Ishikawa (cell line): ENCODE measurements at regions not wholly inside any gene's neighbourhood (a gene's known extent, or its start where the extent isn't known, plus 50 kb on each side); places are given as distances from the start of the nearest gene placed in this dataset.

ENCODE experiments used
- CEBPB ChIP-seq: IDR thresholded peaks from 2 replicates; pipeline ENCODE4 v1.6.1; 2012
- CREB1 ChIP-seq: IDR thresholded peaks from 2 replicates; pipeline ENCODE4 v1.6.1; 2012; ENCODE audit warnings: low read depth
- EGR1 ChIP-seq: IDR thresholded peaks from 2 replicates; pipeline ENCODE4 v1.6.1; 2012
- EP300 ChIP-seq: IDR thresholded peaks from 2 replicates; pipeline ENCODE4 v1.6.1; 2012; ENCODE audit warnings: borderline replicate concordance
- FOXM1 ChIP-seq: IDR thresholded peaks from 2 replicates; pipeline ENCODE4 v1.6.1; 2012; ENCODE audit warnings: low read depth, borderline replicate concordance
- MAX ChIP-seq: IDR thresholded peaks from 2 replicates; pipeline ENCODE4 v1.6.1; 2012
- NFIC ChIP-seq: IDR thresholded peaks from 2 replicates; pipeline ENCODE4 v1.6.1; 2012
- RAD21 ChIP-seq: IDR thresholded peaks from 2 replicates; pipeline ENCODE4 v1.6.1; 2012; ENCODE audit warnings: low read depth
- REST ChIP-seq: IDR thresholded peaks from 2 replicates; pipeline ENCODE4 v1.6.1; 2012; ENCODE audit warnings: low read depth, mild to moderate bottlenecking
- TAF1 ChIP-seq: IDR thresholded peaks from 2 replicates; pipeline ENCODE4 v1.6.1; 2012; ENCODE audit warnings: low read depth, mild to moderate bottlenecking
- TCF12 ChIP-seq: IDR thresholded peaks from 2 replicates; pipeline ENCODE4 v1.6.1; 2012; ENCODE audit warnings: low read depth
- TEAD4 ChIP-seq: IDR thresholded peaks from 2 replicates; pipeline ENCODE4 v1.6.1; 2012
- USF1 ChIP-seq: IDR thresholded peaks from 2 replicates; pipeline ENCODE4 v1.6.1; 2012
- YY1 ChIP-seq: IDR thresholded peaks from 2 replicates; pipeline ENCODE4 v1.6.1; 2012; ENCODE audit warnings: low read depth
- ZBTB7A ChIP-seq: IDR thresholded peaks from 2 replicates; pipeline ENCODE4 v1.6.1; 2012; ENCODE audit warnings: low read depth

- TF ChIP-seq TEAD4 (no peak), EGR1 (no peak), RAD21 (no peak), CREB1 (no peak), TAF1 (no peak), MAX (no peak), REST (no peak), ZBTB7A (no peak), USF1 (no peak), TCF12 (no peak), EP300 (no peak), NFIC (no peak), YY1 (no peak), CEBPB (no peak)
Observed at GRCh38 chr9:18238752-18239447, 235.1 kb upstream of the ADAMTSL1 start.

GRCh38 chr9:18240213-18240612 is 233.7 kb upstream of the ADAMTSL1 start:
- TF ChIP-seq EP300, result no peak
- TF ChIP-seq FOXM1, result no peak
- TF ChIP-seq CEBPB, result no peak
- TF ChIP-seq USF1, result no peak
- no peak for TF ChIP-seq ZBTB7A
- no peak for TF ChIP-seq CREB1
- TF ChIP-seq RAD21, result no peak
- no peak for TF ChIP-seq REST
- no peak for TF ChIP-seq TAF1
- no peak for TF ChIP-seq MAX

GRCh38 chr9:18245911-18246310 is 228.0 kb upstream of the ADAMTSL1 start:
- TF ChIP-seq TCF12 (no peak), YY1 (no peak), REST (no peak), USF1 (no peak), FOXM1 (no peak), CREB1 (no peak), EGR1 (no peak)

GRCh38 chr9:18250053-18250452 is 223.9 kb upstream of the ADAMTSL1 start:
- no peak for TF ChIP-seq CREB1
- TF ChIP-seq TCF12, result no peak
- no peak for TF ChIP-seq USF1
- TF ChIP-seq NFIC, result no peak
- no peak for TF ChIP-seq EGR1
- no peak for TF ChIP-seq YY1
- TF ChIP-seq RAD21, result no peak
- no peak for TF ChIP-seq ZBTB7A
- TF ChIP-seq REST, result no peak
- TF ChIP-seq TAF1, result no peak
- TF ChIP-seq MAX, result no peak
- TF ChIP-seq EP300, result no peak
- TF ChIP-seq TEAD4, result no peak
- TF ChIP-seq CEBPB, result no peak
- TF ChIP-seq FOXM1, result no peak
